CD14-positive monocyte (primary cell): ENCODE measurements at regions not wholly inside any gene's neighbourhood (a gene's known extent, or its start where the extent isn't known, plus 50 kb on each side); places are given as distances from the start of the nearest gene placed in this dataset.

Experiments used
- DNase-seq, 3 donors: peaks; one replicate each; pipeline ENCODE4 v3.0.0-alpha.2; 2011 to 2022
- H2AFZ ChIP-seq: 2 replicates; pipeline ENCODE4 v1.6.0; 2012; ENCODE audit warnings: mild to moderate bottlenecking, low read depth, low read length, inconsistent platforms; ENCODE audit not compliant: insufficient read depth, poor library complexity, severe bottlenecking
- H3K27ac ChIP-seq, 2 donors: 1 replicate in 1 of 2; 2 replicates in 1 of 2; pipeline ENCODE4 v1.5.1; 2012 to 2013; ENCODE audit warnings: low read length in 2 of 2, control low read depth in 1 of 2, inconsistent platforms in 1 of 2, low read depth in 1 of 2, mild to moderate bottlenecking in 1 of 2
- H3K27me3 ChIP-seq, 2 donors: one replicate each; pipeline versions ENCODE4 v1.6.0 to v1.6.1; 2011 to 2013; ENCODE audit warnings: low read length in 2 of 2; ENCODE audit not compliant: control insufficient read depth in 2 of 2, insufficient read depth in 2 of 2
- H3K36me3 ChIP-seq, 2 donors: replicated peaks in 1 of 2; 1 replicate in 1 of 2; 2 replicates in 1 of 2; pipeline versions ENCODE4 v1.5.1 to v1.6.1; 2012 to 2013; ENCODE audit warnings: low read length in 2 of 2, control low read depth in 1 of 2, inconsistent platforms in 1 of 2, mild to moderate bottlenecking in 1 of 2; ENCODE audit not compliant: insufficient read depth in 2 of 2, control insufficient read depth in 1 of 2
- H3K4me1 ChIP-seq, 2 donors: 1 replicate in 1 of 2; 2 replicates in 1 of 2; pipeline versions ENCODE4 v1.5.1 to v1.6.1; 2012 to 2013; ENCODE audit warnings: low read length in 2 of 2, control low read depth in 1 of 2, inconsistent platforms in 1 of 2, mild to moderate bottlenecking in 1 of 2, moderate library complexity in 1 of 2; ENCODE audit not compliant: insufficient read depth in 2 of 2, control insufficient read depth in 1 of 2
- H3K4me2 ChIP-seq: replicated peaks from 2 replicates; pipeline ENCODE3; 2012; ENCODE audit warnings: low read length, moderate library complexity, mild to moderate bottlenecking; ENCODE audit not compliant: poor library complexity, severe bottlenecking; ENCODE audit errors: extremely low read depth
- H3K4me3 ChIP-seq, 3 experiments: fragments of 200-600 bp in 1 of 3; sonication (generic) in 1 of 3; replicated peaks in 1 of 3; 1 replicate in 2 of 3; 2 replicates in 1 of 3; pipeline ENCODE4 v1.5.1; 2011 to 2013; ENCODE audit warnings: low read length in 3 of 3, mild to moderate bottlenecking in 3 of 3, control low read depth in 2 of 3, low read depth in 2 of 3, inconsistent platforms in 1 of 3, moderate library complexity in 1 of 3
- H3K79me2 ChIP-seq: 2 replicates; pipeline ENCODE4 v1.6.0; 2012; ENCODE audit warnings: mild to moderate bottlenecking, control low read depth, inconsistent platforms, low read length, moderate library complexity; ENCODE audit not compliant: insufficient read depth
- H3K9ac ChIP-seq: 2 replicates; pipeline ENCODE4 v1.6.0; 2017; ENCODE audit warnings: low read length, mild to moderate bottlenecking; ENCODE audit not compliant: insufficient read depth, poor library complexity, severe bottlenecking
- H3K9me3 ChIP-seq, 2 donors: replicated peaks in 1 of 2; 1 replicate in 1 of 2; 2 replicates in 1 of 2; pipeline versions ENCODE4 v1.5.1 to v1.6.1; 2012 to 2013; ENCODE audit warnings: low read length in 2 of 2, control low read depth in 1 of 2; ENCODE audit not compliant: control insufficient read depth in 1 of 2, insufficient read depth in 1 of 2
- H4K20me1 ChIP-seq: 2 replicates; pipeline ENCODE4 v1.6.0; 2012; ENCODE audit warnings: mild to moderate bottlenecking, low read length, control low read depth, moderate library complexity; ENCODE audit not compliant: insufficient read depth
- H3K27ac Mint-ChIP-seq, 7 donors: one replicate each; pipeline ENCODE4 v1.8.0; 2020; ENCODE audit warnings: mild to moderate bottlenecking in 7 of 7, mixed read lengths in 7 of 7, moderate library complexity in 6 of 7, inconsistent platforms in 2 of 7
- H3K27me3 Mint-ChIP-seq, 3 donors: one replicate each; pipeline ENCODE4 v1.8.0; 2021 to 2022; ENCODE audit warnings: low read depth in 3 of 3, mild to moderate bottlenecking in 3 of 3, mixed read lengths in 3 of 3, moderate library complexity in 3 of 3, inconsistent platforms in 1 of 3
- H3K36me3 Mint-ChIP-seq, 2 donors: one replicate each; pipeline ENCODE4 v1.8.0; 2020; ENCODE audit warnings: mixed read lengths in 2 of 2, inconsistent platforms in 1 of 2, mild to moderate bottlenecking in 1 of 2
- H3K4me1 Mint-ChIP-seq: one replicate; pipeline ENCODE4 v1.8.0; 2020; ENCODE audit warnings: mild to moderate bottlenecking, mixed read lengths
- H3K4me3 Mint-ChIP-seq, 2 donors: one replicate each; pipeline ENCODE4 v1.8.0; 2020; ENCODE audit warnings: mild to moderate bottlenecking in 2 of 2, mixed read lengths in 2 of 2, moderate library complexity in 1 of 2
- H3K9me3 Mint-ChIP-seq, 7 donors: one replicate each; pipeline ENCODE4 v1.8.0; 2020 to 2022; ENCODE audit warnings: mixed read lengths in 7 of 7, mild to moderate bottlenecking in 6 of 7, moderate library complexity in 6 of 7, inconsistent platforms in 2 of 7
- WGBS: methylation state at CpG from one replicate; pipeline ENCODE4 v1.1.5; 2013; ENCODE audit warnings: missing lambda C conversion rate; ENCODE audit not compliant: insufficient coverage; 5-methylcytosine and 5-hydroxymethylcytosine counted together
- intact Hi-C, 2 donors: fragments of 100-400 bp; cut with micrococcal nuclease; formaldehyde crosslinking; loops; one replicate each; pipeline versions ENCODE4 v1.15.0 to v1.15.1; 2023
- TF ChIP-seq, protein P1 (sequence below): fragments of 200-600 bp; IDR thresholded peaks from one replicate; pipeline ENCODE4 v1.8.0; 2022; ENCODE audit warnings: antibody characterized with exemption, mild to moderate bottlenecking

DNA sequence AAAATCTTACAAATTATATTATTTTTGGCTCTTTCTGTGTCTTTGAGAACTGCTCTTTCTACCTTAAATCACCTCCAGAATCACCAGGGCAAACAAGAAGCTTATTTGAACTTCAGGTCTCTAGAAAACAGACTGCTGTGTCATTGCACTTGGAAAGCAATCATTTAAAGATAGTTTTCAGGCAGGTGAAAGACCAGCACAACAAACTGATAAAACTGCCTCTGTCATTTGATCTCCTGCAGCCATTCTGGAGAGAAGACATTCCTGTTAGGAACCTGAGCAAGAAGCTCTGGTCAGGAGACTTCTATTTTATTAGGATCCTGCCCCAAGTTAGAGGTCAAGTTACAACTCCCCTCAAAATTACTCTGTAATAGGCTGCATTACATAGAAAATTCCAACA, 50.7 kb upstream of the AP4E1 start:
- intact Hi-C loops: no loop called here
- Histone ChIP-seq H3K4me3 (no peak overlapping the region), H3K79me2 (no peaks in the 10 kb centered on the region), H3K4me1 (peaks cover 4 to 5% of the 10 kb centered on the region in 2 donors), H2AFZ (no peak overlapping the region), H3K9me3 (no peaks in the 10 kb centered on the region), H4K20me1 (no peaks in the 10 kb centered on the region), H3K4me2 (no peak overlapping the region), H3K36me3 (no peaks in the 10 kb centered on the region), H3K27ac (no peak overlapping the region), H3K9ac (no peak overlapping the region), H3K27me3 (no peaks in the 10 kb centered on the region)
- TF ChIP-seq, protein P1, sequence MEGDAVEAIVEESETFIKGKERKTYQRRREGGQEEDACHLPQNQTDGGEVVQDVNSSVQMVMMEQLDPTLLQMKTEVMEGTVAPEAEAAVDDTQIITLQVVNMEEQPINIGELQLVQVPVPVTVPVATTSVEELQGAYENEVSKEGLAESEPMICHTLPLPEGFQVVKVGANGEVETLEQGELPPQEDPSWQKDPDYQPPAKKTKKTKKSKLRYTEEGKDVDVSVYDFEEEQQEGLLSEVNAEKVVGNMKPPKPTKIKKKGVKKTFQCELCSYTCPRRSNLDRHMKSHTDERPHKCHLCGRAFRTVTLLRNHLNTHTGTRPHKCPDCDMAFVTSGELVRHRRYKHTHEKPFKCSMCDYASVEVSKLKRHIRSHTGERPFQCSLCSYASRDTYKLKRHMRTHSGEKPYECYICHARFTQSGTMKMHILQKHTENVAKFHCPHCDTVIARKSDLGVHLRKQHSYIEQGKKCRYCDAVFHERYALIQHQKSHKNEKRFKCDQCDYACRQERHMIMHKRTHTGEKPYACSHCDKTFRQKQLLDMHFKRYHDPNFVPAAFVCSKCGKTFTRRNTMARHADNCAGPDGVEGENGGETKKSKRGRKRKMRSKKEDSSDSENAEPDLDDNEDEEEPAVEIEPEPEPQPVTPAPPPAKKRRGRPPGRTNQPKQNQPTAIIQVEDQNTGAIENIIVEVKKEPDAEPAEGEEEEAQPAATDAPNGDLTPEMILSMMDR: no peak
- Mint-ChIP-seq H3K27me3 (peaks cover 1 to 6% (median 3%) of the 10 kb centered on the region in 3 donors), H3K36me3 (no peaks in the 10 kb centered on the region), H3K4me1 (peaks cover 8% of the 10 kb centered on the region), H3K9me3 (no peaks in the 10 kb centered on the region), H3K4me3 (no peak overlapping the region), H3K27ac (no peak overlapping the region)
- no peak for DNase-seq

DNA sequence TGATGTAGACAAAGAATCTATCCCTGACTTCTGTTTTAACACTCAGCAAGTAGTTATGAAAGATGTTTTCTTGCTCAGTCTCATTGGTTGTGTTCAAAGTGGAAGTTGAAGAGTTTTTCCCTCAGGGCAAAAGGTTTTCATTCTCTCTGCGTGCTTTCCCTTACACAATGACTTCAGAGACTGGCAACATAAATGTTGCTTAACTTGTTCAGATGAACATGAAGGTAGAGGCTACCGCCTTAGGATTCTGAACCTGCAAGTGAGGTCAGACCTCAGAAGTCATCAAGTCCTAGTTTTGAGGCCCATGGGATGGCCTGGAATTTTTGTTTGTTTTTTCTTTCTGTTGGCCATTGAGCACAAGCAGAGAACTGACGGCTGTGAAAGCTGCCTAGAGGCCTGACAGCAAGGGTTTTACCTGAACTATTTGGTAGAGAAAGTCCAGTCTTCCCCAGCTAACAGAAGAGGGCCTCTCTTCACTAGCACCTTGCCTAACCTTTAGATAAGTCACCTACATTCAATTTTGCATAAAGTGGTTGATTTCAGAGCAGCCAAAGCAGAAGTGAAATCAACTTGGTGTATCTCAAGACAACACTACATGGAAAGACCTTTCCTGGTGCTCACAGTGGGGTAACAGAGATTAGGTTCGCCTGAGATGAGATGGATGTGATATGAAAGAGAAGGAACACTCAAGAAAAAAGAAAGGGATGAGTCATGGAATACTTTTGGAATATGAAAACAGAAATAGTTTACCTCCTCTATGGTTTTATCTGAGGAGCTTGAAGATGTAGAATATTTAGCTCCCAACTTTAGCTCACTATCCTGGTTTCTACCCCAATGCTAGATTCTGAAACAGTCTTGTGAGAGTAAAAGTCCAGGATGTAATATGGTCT, 53.6 kb upstream of the AP4E1 start:
- no peak overlapping the region for H3K4me2 ChIP-seq
- DNase-seq: peak; percentile 3 to 29 (median 26)

More for the DNA sequence above, 53.6 kb upstream of the AP4E1 start:
- TF ChIP-seq, protein P1: no peak
- H3K36me3 ChIP-seq: no peaks in the 10 kb centered on the region
- WGBS: 43% methylated on average over 1 of the region's 4 CpGs
- H3K4me1 ChIP-seq: peaks cover 4 to 5% of the 10 kb centered on the region in 2 donors
- H3K4me1 Mint-ChIP-seq: peaks cover 8% of the 10 kb centered on the region
- peaks cover 0 to 6% (median 2%) of the 10 kb centered on the region in 7 donors for H3K9me3 Mint-ChIP-seq
- H3K27me3 ChIP-seq: no peaks in the 10 kb centered on the region
- H3K36me3 Mint-ChIP-seq: no peaks in the 10 kb centered on the region
- no peaks in the 10 kb centered on the region for H3K9me3 ChIP-seq
- H3K79me2 ChIP-seq: no peaks in the 10 kb centered on the region
- H3K9ac ChIP-seq: no peak overlapping the region
- no peak overlapping the region for H2AFZ ChIP-seq
- H3K4me3 Mint-ChIP-seq: no peak overlapping the region
- no peaks in the 10 kb centered on the region for H4K20me1 ChIP-seq
- H3K27ac Mint-ChIP-seq: no peak overlapping the region
- H3K4me3 ChIP-seq: no peak overlapping the region
- H3K27me3 Mint-ChIP-seq: peaks cover 1 to 6% (median 3%) of the 10 kb centered on the region in 3 donors
- intact Hi-C loops: no loop called here
- H3K27ac ChIP-seq: no peak overlapping the region
